GM23338 (cell line): ENCODE measurements at regions not wholly inside any gene's neighbourhood (a gene's known extent, or its start where the extent isn't known, plus 50 kb on each side); places are given as distances from the start of the nearest gene placed in this dataset.

Source experiments
- EZH2phosphoT487 ChIP-seq: fragments of 200-600 bp; sonication (generic); IDR thresholded peaks from one replicate; pipeline ENCODE4 v1.8.1; 2018; ENCODE audit warnings: antibody characterized with exemption; ENCODE audit not compliant: unreplicated experiment
- ZNF331 ChIP-seq: fragments of 250-450 bp; sonication (Bioruptor Pico); IDR thresholded peaks from 2 replicates; pipeline ENCODE4 v1.5.0; 2020; ENCODE audit warnings: low read depth, mild to moderate bottlenecking, moderate library complexity
- TF ChIP-seq, protein P1 (sequence below): IDR thresholded peaks from one replicate; pipeline ENCODE4 v1.6.1; 2018; ENCODE audit warnings: antibody characterized with exemption; ENCODE audit not compliant: unreplicated experiment
- TF ChIP-seq, protein P2 (sequence below), 2 experiments: fragments of 200-600 bp in 1 of 2; sonication (generic) in 1 of 2; conservative IDR thresholded peaks; 2 replicates each; pipeline versions ENCODE4 v1.5.1 to v1.6.1; 2016 to 2017; ENCODE audit warnings: antibody characterized with exemption in 2 of 2, low read depth in 2 of 2, mild to moderate bottlenecking in 2 of 2, moderate library complexity in 1 of 2

DNA sequence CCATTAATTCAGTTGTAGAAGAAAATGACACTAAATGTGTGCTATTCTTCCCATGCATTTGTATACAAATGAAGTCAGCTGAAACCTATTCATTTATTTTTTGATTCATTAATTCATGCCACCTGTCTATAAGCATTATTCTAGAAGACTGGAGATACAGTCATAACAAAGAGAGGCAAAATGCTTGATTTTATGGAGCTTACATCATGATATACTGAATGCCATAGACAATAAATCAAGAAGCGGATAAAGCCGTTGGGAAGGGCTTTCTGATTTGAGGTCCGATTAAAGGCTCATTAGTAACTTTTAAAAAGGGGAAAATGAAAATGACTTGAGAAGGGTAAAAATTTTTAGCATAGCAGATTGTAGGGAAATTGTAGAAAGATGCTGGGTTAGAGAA, 494.9 kb downstream of the RERGL start:
- TF ChIP-seq, protein P1, sequence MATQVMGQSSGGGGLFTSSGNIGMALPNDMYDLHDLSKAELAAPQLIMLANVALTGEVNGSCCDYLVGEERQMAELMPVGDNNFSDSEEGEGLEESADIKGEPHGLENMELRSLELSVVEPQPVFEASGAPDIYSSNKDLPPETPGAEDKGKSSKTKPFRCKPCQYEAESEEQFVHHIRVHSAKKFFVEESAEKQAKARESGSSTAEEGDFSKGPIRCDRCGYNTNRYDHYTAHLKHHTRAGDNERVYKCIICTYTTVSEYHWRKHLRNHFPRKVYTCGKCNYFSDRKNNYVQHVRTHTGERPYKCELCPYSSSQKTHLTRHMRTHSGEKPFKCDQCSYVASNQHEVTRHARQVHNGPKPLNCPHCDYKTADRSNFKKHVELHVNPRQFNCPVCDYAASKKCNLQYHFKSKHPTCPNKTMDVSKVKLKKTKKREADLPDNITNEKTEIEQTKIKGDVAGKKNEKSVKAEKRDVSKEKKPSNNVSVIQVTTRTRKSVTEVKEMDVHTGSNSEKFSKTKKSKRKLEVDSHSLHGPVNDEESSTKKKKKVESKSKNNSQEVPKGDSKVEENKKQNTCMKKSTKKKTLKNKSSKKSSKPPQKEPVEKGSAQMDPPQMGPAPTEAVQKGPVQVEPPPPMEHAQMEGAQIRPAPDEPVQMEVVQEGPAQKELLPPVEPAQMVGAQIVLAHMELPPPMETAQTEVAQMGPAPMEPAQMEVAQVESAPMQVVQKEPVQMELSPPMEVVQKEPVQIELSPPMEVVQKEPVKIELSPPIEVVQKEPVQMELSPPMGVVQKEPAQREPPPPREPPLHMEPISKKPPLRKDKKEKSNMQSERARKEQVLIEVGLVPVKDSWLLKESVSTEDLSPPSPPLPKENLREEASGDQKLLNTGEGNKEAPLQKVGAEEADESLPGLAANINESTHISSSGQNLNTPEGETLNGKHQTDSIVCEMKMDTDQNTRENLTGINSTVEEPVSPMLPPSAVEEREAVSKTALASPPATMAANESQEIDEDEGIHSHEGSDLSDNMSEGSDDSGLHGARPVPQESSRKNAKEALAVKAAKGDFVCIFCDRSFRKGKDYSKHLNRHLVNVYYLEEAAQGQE = no peak
- TF ChIP-seq, protein P2, sequence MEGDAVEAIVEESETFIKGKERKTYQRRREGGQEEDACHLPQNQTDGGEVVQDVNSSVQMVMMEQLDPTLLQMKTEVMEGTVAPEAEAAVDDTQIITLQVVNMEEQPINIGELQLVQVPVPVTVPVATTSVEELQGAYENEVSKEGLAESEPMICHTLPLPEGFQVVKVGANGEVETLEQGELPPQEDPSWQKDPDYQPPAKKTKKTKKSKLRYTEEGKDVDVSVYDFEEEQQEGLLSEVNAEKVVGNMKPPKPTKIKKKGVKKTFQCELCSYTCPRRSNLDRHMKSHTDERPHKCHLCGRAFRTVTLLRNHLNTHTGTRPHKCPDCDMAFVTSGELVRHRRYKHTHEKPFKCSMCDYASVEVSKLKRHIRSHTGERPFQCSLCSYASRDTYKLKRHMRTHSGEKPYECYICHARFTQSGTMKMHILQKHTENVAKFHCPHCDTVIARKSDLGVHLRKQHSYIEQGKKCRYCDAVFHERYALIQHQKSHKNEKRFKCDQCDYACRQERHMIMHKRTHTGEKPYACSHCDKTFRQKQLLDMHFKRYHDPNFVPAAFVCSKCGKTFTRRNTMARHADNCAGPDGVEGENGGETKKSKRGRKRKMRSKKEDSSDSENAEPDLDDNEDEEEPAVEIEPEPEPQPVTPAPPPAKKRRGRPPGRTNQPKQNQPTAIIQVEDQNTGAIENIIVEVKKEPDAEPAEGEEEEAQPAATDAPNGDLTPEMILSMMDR (conservative IDR thresholded peaks at IDR 0.05; ENCODE audit: low read depth in 2 of 2) = no peak
- TF ChIP-seq ZNF331 = no peak
- TF ChIP-seq EZH2phosphoT487 = no peak
